ENCODE measurements at regions not wholly inside any gene's neighbourhood (a gene's known extent, or its start where the extent isn't known, plus 50 kb on each side); places are given as distances from the start of the nearest gene placed in this dataset.

- intact Hi-C loops (cut with micrococcal nuclease; ENCODE audit: unreplicated experiment) (no loop called here), in situ Hi-C loops (cut with HindIII; ENCODE audit: extremely low pct_ligation_motif_present, low pct_unique_long_range_greater_than_20kb) (no loop called here)
- Histone ChIP-seq H3K9me3 (ENCODE audit: low read length) (no peaks in the 10 kb centered on the region), H3K27me3 (ENCODE audit: control insufficient read depth in 1 of 2, insufficient read depth in 2 of 2, low read length in 2 of 2) (peaks cover 0 to 6% of the 10 kb centered on the region in 2 experiments; a peak in 1 of 5 replicates), H3K36me3 (replicated peaks in 1 of 2; ENCODE audit: control insufficient read depth in 1 of 2, insufficient read depth in 2 of 2, low read length in 2 of 2) (no peaks in the 10 kb centered on the region), H2AFZ (ENCODE audit: low read length) (no peak overlapping the region), H4K20me1 (ENCODE audit: insufficient read depth, low read length) (no peaks in the 10 kb centered on the region), H3K4me2 (ENCODE audit: low read depth, low read length) (no peak overlapping the region), H3K9ac (ENCODE audit: insufficient read depth, low read depth, low read length) (no peak overlapping the region), H3K27ac (ENCODE audit: extremely low read length, insufficient read depth, low read length) (no peak overlapping the region), H3K79me2 (ENCODE audit: insufficient read depth, low read length) (no peaks in the 10 kb centered on the region), H3K4me1 (ENCODE audit: insufficient read depth, low read length) (no peaks in the 10 kb centered on the region), H3K4me3 (replicated peaks in 1 of 3; ENCODE audit: insufficient read depth in 1 of 3, low read depth in 2 of 3, low read length in 3 of 3) (no peak overlapping the region)
- DNase-seq (ENCODE audit: low spot score) (no peak), ATAC-seq (no peak), FAIRE-seq (no peak)
- no TSS peak for BruUV-seq (replicated peaks)
- POLR2A ChIA-PET: no interaction called here
- CTCF ChIA-PET (ENCODE audit: low intra/inter-chr PET ratio, low total read pairs): no interaction called here
- no peak for TF ChIP-seq NFAT5 (CRISPR knock-in tag; IDR thresholded peaks at IDR 0.05)
- no peak for TF ChIP-seq STAT5B (CRISPR knock-in tag; IDR thresholded peaks at IDR 0.05)
- TF ChIP-seq ZNF557 (CRISPR knock-in tag; IDR thresholded peaks at IDR 0.05): no peak
- no peak for TF ChIP-seq ZNF251 (CRISPR knock-in tag; IDR thresholded peaks at IDR 0.05)
- no peak for TF ChIP-seq PCBP2 (optimal IDR thresholded peaks at IDR 0.05; ENCODE audit: low read depth, low read length, poor library complexity, severe bottlenecking)
- no peak for TF ChIP-seq ZNF101 (CRISPR knock-in tag; IDR thresholded peaks at IDR 0.05; ENCODE audit: borderline replicate concordance, low read depth)
- TF ChIP-seq ZNF143 (CRISPR knock-in tag; IDR thresholded peaks at IDR 0.05): no peak
- no peak for TF ChIP-seq ZBTB38 (CRISPR knock-in tag; IDR thresholded peaks at IDR 0.05)
- TF ChIP-seq ZBTB40 (IDR thresholded peaks at IDR 0.05): no peak
- TF ChIP-seq ZBTB40 (CRISPR knock-in tag; IDR thresholded peaks at IDR 0.05): no peak
- TF ChIP-seq ZNF33A (CRISPR knock-in tag; IDR thresholded peaks at IDR 0.05; ENCODE audit: borderline replicate concordance): no peak
Observed at GRCh38 chr3:177385831-177386301, 188.6 kb upstream of the TBL1XR1 start.
